Calu3 (cell line): ENCODE measurements at regions not wholly inside any gene's neighbourhood (a gene's known extent, or its start where the extent isn't known, plus 50 kb on each side); places are given as distances from the start of the nearest gene placed in this dataset.

Experiments used
- BruUV-seq: library from RNA; stranded (reverse); fragments of 400-500 nt; replicated peaks from 2 replicates; lab custom pipeline; 2021; lab: Mats Ljungman, UMichigan
- CTCF ChIA-PET: fragments of 300-600 bp; sonication (Branson Sonifier 250); formaldehyde crosslinking; loops from one replicate; lab custom pipeline; 2022; ENCODE audit warnings: antibody characterized with exemption; lab: Charles Lee
- DNase-seq: peaks from one replicate; pipeline ENCODE4 v3.0.0; 2022
- H3K27ac Mint-ChIP-seq: one replicate; pipeline ENCODE4 v1.8.0; 2022; ENCODE audit warnings: mixed read lengths; ENCODE audit not compliant: unreplicated experiment
- H3K27me3 Mint-ChIP-seq: one replicate; pipeline ENCODE4 v1.8.0; 2022; ENCODE audit warnings: mixed read lengths; ENCODE audit not compliant: unreplicated experiment
- H3K36me3 Mint-ChIP-seq: one replicate; pipeline ENCODE4 v1.8.0; 2022; ENCODE audit warnings: mild to moderate bottlenecking, moderate library complexity, mixed read lengths; ENCODE audit not compliant: insufficient read depth, unreplicated experiment
- H3K4me1 Mint-ChIP-seq: one replicate; pipeline ENCODE4 v1.8.0; 2022; ENCODE audit warnings: mild to moderate bottlenecking, low read depth, mixed read lengths; ENCODE audit not compliant: unreplicated experiment
- H3K4me3 Mint-ChIP-seq: one replicate; pipeline ENCODE4 v1.8.0; 2022; ENCODE audit warnings: mild to moderate bottlenecking, low read depth, moderate library complexity, mixed read lengths; ENCODE audit not compliant: unreplicated experiment
- H3K9me3 Mint-ChIP-seq: one replicate; pipeline ENCODE4 v1.8.0; 2022; ENCODE audit warnings: low read depth, mixed read lengths; ENCODE audit not compliant: unreplicated experiment
- intact Hi-C: fragments of 100-400 bp; cut with micrococcal nuclease; formaldehyde crosslinking; loops from one replicate; pipeline ENCODE4 v1.10.0; 2022; ENCODE audit not compliant: unreplicated experiment
- TF ChIP-seq, protein P1 (sequence below): fragments of 200-600 bp; IDR thresholded peaks from one replicate; pipeline ENCODE4 v1.8.0; 2022; ENCODE audit warnings: antibody characterized with exemption; ENCODE audit not compliant: unreplicated experiment

DNA sequence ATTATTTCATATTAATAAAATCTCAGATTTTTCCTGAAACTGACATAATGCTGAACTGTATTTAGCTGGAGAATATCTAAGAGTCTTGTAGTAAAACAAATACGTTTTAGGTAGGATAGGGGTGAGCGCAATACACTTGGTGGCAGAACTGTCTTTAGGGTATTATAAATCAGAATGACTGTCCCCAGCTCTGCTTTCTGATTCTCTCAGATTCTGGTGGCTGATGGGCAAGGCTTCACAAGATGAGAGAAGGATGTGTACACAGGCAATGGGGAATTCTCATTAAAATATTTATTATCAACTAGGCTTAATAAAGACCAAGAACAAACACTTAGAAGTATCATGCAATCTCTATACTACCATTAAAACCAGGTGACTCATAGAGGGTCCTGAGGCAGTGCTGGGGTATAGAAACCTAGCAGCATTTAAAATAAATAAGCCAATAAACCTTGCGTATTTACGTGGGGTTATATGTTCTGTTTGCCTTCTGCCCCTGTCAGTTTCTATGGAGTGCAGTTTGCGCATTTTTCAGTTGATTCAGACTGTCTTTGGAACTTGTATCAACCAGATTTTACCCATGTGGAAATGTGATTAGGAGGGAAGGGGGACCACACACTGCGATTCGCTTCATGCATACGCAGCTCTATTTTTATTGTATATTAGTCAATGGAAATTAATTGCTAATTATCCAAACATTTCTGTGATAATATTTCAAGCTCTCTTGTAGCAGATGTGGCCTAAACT, 1150.7 kb upstream of the WWC1 start:
- H3K4me1 Mint-ChIP-seq, result no peaks in the 10 kb centered on the region
- peaks cover 8% of the 10 kb centered on the region for H3K9me3 Mint-ChIP-seq
- H3K27me3 Mint-ChIP-seq, result no peaks in the 10 kb centered on the region
- no peak overlapping the region for H3K4me3 Mint-ChIP-seq
- BruUV-seq, result no TSS peak
- H3K36me3 Mint-ChIP-seq, result no peaks in the 10 kb centered on the region
- DNase-seq, result no peak
- intact Hi-C loops, result no loop called here
- TF ChIP-seq, protein P1, sequence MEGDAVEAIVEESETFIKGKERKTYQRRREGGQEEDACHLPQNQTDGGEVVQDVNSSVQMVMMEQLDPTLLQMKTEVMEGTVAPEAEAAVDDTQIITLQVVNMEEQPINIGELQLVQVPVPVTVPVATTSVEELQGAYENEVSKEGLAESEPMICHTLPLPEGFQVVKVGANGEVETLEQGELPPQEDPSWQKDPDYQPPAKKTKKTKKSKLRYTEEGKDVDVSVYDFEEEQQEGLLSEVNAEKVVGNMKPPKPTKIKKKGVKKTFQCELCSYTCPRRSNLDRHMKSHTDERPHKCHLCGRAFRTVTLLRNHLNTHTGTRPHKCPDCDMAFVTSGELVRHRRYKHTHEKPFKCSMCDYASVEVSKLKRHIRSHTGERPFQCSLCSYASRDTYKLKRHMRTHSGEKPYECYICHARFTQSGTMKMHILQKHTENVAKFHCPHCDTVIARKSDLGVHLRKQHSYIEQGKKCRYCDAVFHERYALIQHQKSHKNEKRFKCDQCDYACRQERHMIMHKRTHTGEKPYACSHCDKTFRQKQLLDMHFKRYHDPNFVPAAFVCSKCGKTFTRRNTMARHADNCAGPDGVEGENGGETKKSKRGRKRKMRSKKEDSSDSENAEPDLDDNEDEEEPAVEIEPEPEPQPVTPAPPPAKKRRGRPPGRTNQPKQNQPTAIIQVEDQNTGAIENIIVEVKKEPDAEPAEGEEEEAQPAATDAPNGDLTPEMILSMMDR, result no peak
- no peak overlapping the region for H3K27ac Mint-ChIP-seq
- CTCF ChIA-PET, result no interaction called here

DNA sequence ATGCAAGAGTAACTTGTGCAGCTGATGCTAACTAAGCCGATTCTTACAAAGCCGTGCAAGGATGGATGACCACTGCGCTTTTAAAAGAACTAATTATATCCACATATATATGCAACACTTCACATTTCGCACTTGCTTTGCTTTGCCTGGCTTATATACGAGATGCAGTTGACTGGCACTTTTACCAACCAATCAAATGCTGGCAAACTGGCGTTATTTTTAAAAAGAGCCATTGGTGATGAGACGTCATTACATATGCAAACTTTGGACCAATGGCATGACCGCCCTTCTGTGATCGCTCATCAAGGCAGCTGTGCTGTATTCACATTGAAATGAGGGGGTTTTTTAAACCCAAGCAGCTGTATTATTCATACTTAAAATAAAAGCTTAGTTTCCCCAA, 1147.7 kb upstream of the WWC1 start:
- H3K4me1 Mint-ChIP-seq, result no peaks in the 10 kb centered on the region
- H3K27me3 Mint-ChIP-seq, result no peaks in the 10 kb centered on the region
- no peak for DNase-seq
- no peak overlapping the region for H3K27ac Mint-ChIP-seq
- no TSS peak for BruUV-seq
- CTCF ChIA-PET, result no interaction called here
- TF ChIP-seq, protein P1, result no peak
- intact Hi-C loops, result no loop called here
- no peak overlapping the region for H3K4me3 Mint-ChIP-seq
- no peaks in the 10 kb centered on the region for H3K36me3 Mint-ChIP-seq
- no peaks in the 10 kb centered on the region for H3K9me3 Mint-ChIP-seq

DNA sequence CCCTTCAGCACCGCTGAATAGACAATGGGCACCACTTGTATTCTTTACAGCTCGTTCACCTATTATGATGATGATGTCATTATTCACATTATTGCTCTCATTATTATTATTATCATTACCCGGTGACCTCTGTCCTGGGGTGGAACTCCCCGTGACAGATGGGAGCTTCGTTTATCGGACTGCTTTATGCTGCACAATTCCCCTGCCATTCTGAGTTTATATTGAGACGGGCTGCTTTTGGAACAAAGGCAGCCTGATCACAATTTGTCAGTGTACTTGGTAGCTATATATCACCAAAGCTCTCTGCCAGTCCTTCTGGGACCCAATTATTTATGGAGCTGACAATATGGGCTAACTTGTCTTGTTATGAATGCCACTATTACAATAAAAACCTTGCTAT, 1145.6 kb upstream of the WWC1 start:
- H3K36me3 Mint-ChIP-seq, result no peaks in the 10 kb centered on the region
- H3K4me3 Mint-ChIP-seq, result no peak overlapping the region
- CTCF ChIA-PET, result no interaction called here
- H3K27ac Mint-ChIP-seq, result no peak overlapping the region
- no TSS peak for BruUV-seq
- TF ChIP-seq, protein P1, result no peak
- DNase-seq, result no peak
- intact Hi-C loops, result no loop called here
- H3K4me1 Mint-ChIP-seq, result no peaks in the 10 kb centered on the region
- H3K27me3 Mint-ChIP-seq, result no peaks in the 10 kb centered on the region
- H3K9me3 Mint-ChIP-seq, result no peaks in the 10 kb centered on the region

DNA sequence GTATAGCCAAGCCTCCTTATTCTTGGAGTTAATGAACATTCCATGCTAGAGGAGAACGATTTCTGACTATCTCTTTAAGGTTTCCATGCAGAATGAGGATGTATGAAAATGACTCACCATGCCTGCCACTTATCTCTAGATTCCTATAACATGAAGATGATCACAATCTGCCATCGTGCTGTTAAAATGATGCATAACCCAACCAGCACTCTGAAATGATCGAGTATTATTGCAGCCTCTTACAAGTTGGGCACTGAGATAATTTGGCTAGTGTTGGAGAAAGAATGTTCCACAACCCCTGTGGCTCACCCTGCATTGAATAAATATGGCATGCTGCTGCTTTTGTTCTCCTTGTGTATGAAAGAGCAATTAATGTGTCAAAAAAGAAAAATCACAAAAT, 1143.6 kb upstream of the WWC1 start:
- no peak for DNase-seq
- CTCF ChIA-PET, result no interaction called here
- Mint-ChIP-seq H3K36me3 (no peaks in the 10 kb centered on the region), H3K4me3 (no peak overlapping the region), H3K27me3 (no peaks in the 10 kb centered on the region), H3K9me3 (no peaks in the 10 kb centered on the region), H3K27ac (no peak overlapping the region), H3K4me1 (no peaks in the 10 kb centered on the region)
- intact Hi-C loops, result no loop called here
- no TSS peak for BruUV-seq
- TF ChIP-seq, protein P1, result no peak
